H9 (cell line): ENCODE measurements at regions not wholly inside any gene's neighbourhood (a gene's known extent, or its start where the extent isn't known, plus 50 kb on each side); places are given as distances from the start of the nearest gene placed in this dataset.
"Not testable (repeated sequence)": the region's sequence is repeated elsewhere in the genome, so short reads cannot be mapped to it uniquely, and the experiment has no call there.

ENCODE experiments used
- DNase-seq: peaks from one replicate; pipeline ENCODE4 v3.0.0-alpha.2; 2017
- H2AFZ ChIP-seq: one replicate; pipeline ENCODE4 v1.6.1; 2013; ENCODE audit warnings: mild to moderate bottlenecking, low read length, control low read depth, moderate library complexity
- H2AK5ac ChIP-seq: 2 replicates; pipeline ENCODE4 v1.6.1; 2013; ENCODE audit warnings: low read length, control low read depth, mixed read lengths; ENCODE audit not compliant: insufficient read length
- H2BK120ac ChIP-seq: one replicate; pipeline ENCODE4 v1.6.1; 2013; ENCODE audit warnings: low read depth, mild to moderate bottlenecking, low read length, control low read depth, inconsistent platforms; ENCODE audit not compliant: poor library complexity, severe bottlenecking
- H2BK12ac ChIP-seq: 2 replicates; pipeline ENCODE4 v1.6.1; 2013; ENCODE audit warnings: low read length, control low read depth, mixed read lengths, low read depth; ENCODE audit not compliant: insufficient read length
- H2BK15ac ChIP-seq: 2 replicates; pipeline ENCODE4 v1.6.1; 2013; ENCODE audit warnings: low read depth, low read length, control low read depth
- H2BK20ac ChIP-seq: one replicate; pipeline ENCODE4 v1.6.1; 2013; ENCODE audit warnings: low read depth, mild to moderate bottlenecking, low read length, control low read depth, inconsistent platforms; ENCODE audit not compliant: poor library complexity, severe bottlenecking
- H2BK5ac ChIP-seq: 2 replicates; pipeline ENCODE4 v1.6.1; 2013; ENCODE audit warnings: low read length, control low read depth, mixed read lengths; ENCODE audit not compliant: insufficient read length
- H3K14ac ChIP-seq: 2 replicates; pipeline ENCODE4 v1.6.1; 2013; ENCODE audit warnings: low read length, control low read depth; ENCODE audit not compliant: insufficient read depth
- H3K18ac ChIP-seq: 2 replicates; pipeline ENCODE4 v1.6.1; 2013; ENCODE audit warnings: low read depth, mild to moderate bottlenecking, mixed read lengths, low read length, control low read depth; ENCODE audit not compliant: insufficient read length
- H3K23ac ChIP-seq: 2 replicates; pipeline ENCODE4 v1.6.1; 2013; ENCODE audit warnings: low read length, control low read depth, mixed read lengths, low read depth; ENCODE audit not compliant: insufficient read length
- H3K23me2 ChIP-seq: 2 replicates; pipeline ENCODE4 v1.6.1; 2013; ENCODE audit warnings: low read depth, mild to moderate bottlenecking, mixed read lengths, low read length, control low read depth; ENCODE audit not compliant: insufficient read length, poor library complexity, severe bottlenecking
- H3K27ac ChIP-seq: 2 replicates; pipeline ENCODE4 v1.5.1; 2013; ENCODE audit warnings: low read length, control low read depth, mixed read lengths, low read depth; ENCODE audit not compliant: insufficient read length
- H3K27me3 ChIP-seq: 2 replicates; pipeline ENCODE4 v1.6.1; 2013; ENCODE audit warnings: low read length, control low read depth, inconsistent platforms; ENCODE audit not compliant: insufficient read depth
- H3K4ac ChIP-seq: 2 replicates; pipeline ENCODE4 v1.6.1; 2013; ENCODE audit warnings: low read depth, mild to moderate bottlenecking, control low read depth, inconsistent platforms, low read length, moderate library complexity
- H3K4me1 ChIP-seq: 2 replicates; pipeline ENCODE4 v1.6.1; 2013; ENCODE audit warnings: low read length, control low read depth, inconsistent platforms; ENCODE audit not compliant: insufficient read depth
- H3K4me2 ChIP-seq: 2 replicates; pipeline ENCODE4 v1.6.1; 2013; ENCODE audit warnings: low read length, control low read depth, mixed read lengths; ENCODE audit not compliant: insufficient read length, insufficient read depth
- H3K56ac ChIP-seq: 2 replicates; pipeline ENCODE4 v1.6.1; 2013; ENCODE audit warnings: low read depth, mild to moderate bottlenecking, mixed read lengths, low read length, control low read depth; ENCODE audit not compliant: insufficient read length
- H3K79me1 ChIP-seq: 2 replicates; pipeline ENCODE4 v1.6.1; 2013; ENCODE audit warnings: low read depth, mild to moderate bottlenecking, moderate library complexity, low read length, control low read depth, inconsistent platforms; ENCODE audit not compliant: insufficient read depth, poor library complexity, severe bottlenecking
- H3K79me2 ChIP-seq: 2 replicates; pipeline ENCODE4 v1.6.1; 2013; ENCODE audit warnings: low read length, control low read depth, inconsistent platforms; ENCODE audit not compliant: insufficient read depth
- H3K9ac ChIP-seq: 2 replicates; pipeline ENCODE4 v1.6.1; 2013; ENCODE audit warnings: low read length, control low read depth, mixed read lengths; ENCODE audit not compliant: insufficient read length; ENCODE audit errors: extremely low read depth
- H3K9me3 ChIP-seq: one replicate; pipeline ENCODE4 v1.6.1; 2013; ENCODE audit warnings: low read depth, low read length, inconsistent platforms; ENCODE audit not compliant: control insufficient read depth
- H3T11ph ChIP-seq: one replicate; pipeline ENCODE4 v1.6.1; 2013; ENCODE audit warnings: mild to moderate bottlenecking, low read length, control low read depth, inconsistent platforms
- H4K20me1 ChIP-seq: one replicate; pipeline ENCODE4 v1.6.1; 2013; ENCODE audit not compliant: control insufficient read depth, insufficient read length, insufficient read depth
- H4K5ac ChIP-seq: 2 replicates; pipeline ENCODE4 v1.6.1; 2013; ENCODE audit warnings: low read depth, mild to moderate bottlenecking, mixed read lengths, low read length, control low read depth; ENCODE audit not compliant: insufficient read length
- H4K8ac ChIP-seq: replicated peaks from 2 replicates; pipeline ENCODE4 v1.6.1; 2013; ENCODE audit warnings: low read length, control low read depth, mixed read lengths, low read depth; ENCODE audit not compliant: insufficient read length
- H4K91ac ChIP-seq: 2 replicates; pipeline ENCODE4 v1.6.1; 2013; ENCODE audit warnings: low read depth, mild to moderate bottlenecking, moderate library complexity, mixed read lengths, low read length, control low read depth; ENCODE audit not compliant: insufficient read length
- H3K27ac Mint-ChIP-seq, 3 experiments: 2 replicates in 2 of 3; 3 replicates in 1 of 3; pipeline ENCODE4 v1.8.0; 2020 to 2021; ENCODE audit warnings: mixed read lengths in 3 of 3, mild to moderate bottlenecking in 1 of 3, moderate library complexity in 1 of 3
- H3K27me3 Mint-ChIP-seq: 2 replicates; pipeline ENCODE4 v1.8.0; 2021; ENCODE audit warnings: low read depth, mild to moderate bottlenecking, moderate library complexity, mixed read lengths
- H3K36me3 Mint-ChIP-seq, 3 experiments: 2 replicates in 2 of 3; 3 replicates in 1 of 3; pipeline ENCODE4 v1.8.0; 2020 to 2021; ENCODE audit warnings: low read depth in 3 of 3, mixed read lengths in 3 of 3; ENCODE audit not compliant: insufficient read depth in 1 of 3
- H3K4me1 Mint-ChIP-seq, 2 experiments: 2 replicates each; pipeline ENCODE4 v1.8.0; 2020; ENCODE audit warnings: mixed read lengths in 2 of 2
- H3K4me3 Mint-ChIP-seq, 2 experiments: 2 replicates in 1 of 2; 3 replicates in 1 of 2; pipeline ENCODE4 v1.8.0; 2020 to 2021; ENCODE audit warnings: mild to moderate bottlenecking in 2 of 2, mixed read lengths in 2 of 2, moderate library complexity in 1 of 2
- H3K9me3 Mint-ChIP-seq, 2 experiments: 2 replicates in 1 of 2; 3 replicates in 1 of 2; pipeline ENCODE4 v1.8.0; 2020; ENCODE audit warnings: mild to moderate bottlenecking in 2 of 2, mixed read lengths in 2 of 2, moderate library complexity in 1 of 2
- WGBS: extraction: QIAGEN DNeasy Blood & Tissue Kit; methylation state at CpG from one replicate; pipeline ENCODE4 v1.1.7; 2013; ENCODE audit warnings: missing lambda C conversion rate, low lambda C conversion rate, mixed read lengths; ENCODE audit not compliant: insufficient read length; ENCODE audit errors: extremely low coverage; 5-methylcytosine and 5-hydroxymethylcytosine counted together

DNA sequence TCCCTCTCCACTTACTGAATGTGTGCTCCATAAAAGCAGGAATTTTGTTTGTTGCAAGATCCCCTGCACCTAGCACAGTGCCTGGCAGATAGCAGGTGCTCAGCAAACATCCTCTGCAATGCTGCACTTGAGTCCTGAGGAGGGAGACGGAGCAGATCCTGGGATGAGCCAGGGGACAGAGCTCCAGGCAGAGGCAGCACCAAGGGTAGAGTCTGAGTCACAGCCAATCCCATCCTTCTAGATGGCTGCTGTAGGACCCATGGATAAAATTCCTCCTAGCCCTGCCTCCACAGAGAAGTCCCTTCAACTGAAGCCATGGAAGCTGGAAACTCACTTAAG lies 59.3 kb upstream of the SULF2 start:
- WGBS: no CpG with 5 or more reads among the region's 1 CpG
- H2BK12ac ChIP-seq, H3K4ac ChIP-seq, H3K79me1 ChIP-seq, H3T11ph ChIP-seq, H3K27me3 ChIP-seq, H4K8ac ChIP-seq, H3K4me1 ChIP-seq, H3K4me3 Mint-ChIP-seq, H3K36me3 Mint-ChIP-seq, H4K91ac ChIP-seq, H3K4me2 ChIP-seq, H2AFZ ChIP-seq, H3K56ac ChIP-seq, H2BK120ac ChIP-seq, H2BK15ac ChIP-seq, H2BK5ac ChIP-seq, H3K18ac ChIP-seq, DNase-seq, H3K23ac ChIP-seq, H3K9ac ChIP-seq, H3K23me2 ChIP-seq, H3K9me3 Mint-ChIP-seq, H3K27ac ChIP-seq, H3K14ac ChIP-seq, H3K79me2 ChIP-seq, H3K9me3 ChIP-seq, H3K27me3 Mint-ChIP-seq, H4K20me1 ChIP-seq, H2AK5ac ChIP-seq, H4K5ac ChIP-seq, H2BK20ac ChIP-seq: not testable (repeated sequence)
- peak overlapping the region in 2 of 3 experiments; percentile 8 to 26; a peak in 1 of 7 replicates for H3K27ac Mint-ChIP-seq
- H3K4me1 Mint-ChIP-seq: peaks cover 16 to 18% of the 10 kb centered on the region in 2 experiments
